ENCODE measurements at regions not wholly inside any gene's neighbourhood (a gene's known extent, or its start where the extent isn't known, plus 50 kb on each side); places are given as distances from the start of the nearest gene placed in this dataset.
"Not testable (repeated sequence)": the region's sequence is repeated elsewhere in the genome, so short reads cannot be mapped to it uniquely, and the experiment has no call there.

DNA sequence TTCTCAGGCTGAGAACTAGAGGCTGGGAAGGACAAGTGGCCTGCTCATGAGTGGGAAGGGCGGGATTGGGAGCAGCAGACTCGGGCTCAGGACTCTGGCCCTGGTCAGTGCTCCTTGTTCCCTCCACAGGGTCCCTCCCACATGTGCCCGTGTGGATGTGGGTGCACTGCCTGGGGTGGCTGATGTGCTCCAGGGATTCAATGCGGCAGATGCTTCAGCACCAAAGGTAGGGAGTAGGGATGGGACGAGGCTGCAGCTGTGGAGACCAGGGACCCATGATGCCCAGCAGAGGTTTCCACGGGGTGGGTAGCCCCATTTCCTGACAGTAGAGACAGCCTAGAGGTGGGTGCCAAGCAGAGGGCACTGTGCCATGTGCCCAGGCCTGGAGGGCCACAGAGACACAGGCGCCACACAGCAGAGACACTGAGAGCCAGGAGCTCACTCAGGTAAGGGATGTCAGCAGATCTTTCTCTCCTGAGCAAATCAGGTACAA, 89.5 kb downstream of the GGTLC2 start:
- no peak overlapping the region for H3K9ac ChIP-seq
- no peak overlapping the region for H3K4me3 ChIP-seq (ENCODE audit: low read depth, low read length)
- no peaks in the 10 kb centered on the region for H3K9me3 ChIP-seq (ENCODE audit: control insufficient read depth, low read length)
- no peak overlapping the region for H2AFZ ChIP-seq
- H3K27ac ChIP-seq, result no peak overlapping the region
- H3K27me3 ChIP-seq (ENCODE audit: control insufficient read depth, insufficient read depth, low read length), result no peaks in the 10 kb centered on the region
- no peaks in the 10 kb centered on the region for H3K36me3 ChIP-seq (ENCODE audit: control insufficient read depth, insufficient read depth, low read length)
- H3K4me1 ChIP-seq, result no peaks in the 10 kb centered on the region
- no peaks in the 10 kb centered on the region for H3K79me2 ChIP-seq
- TF ChIP-seq, protein P1, sequence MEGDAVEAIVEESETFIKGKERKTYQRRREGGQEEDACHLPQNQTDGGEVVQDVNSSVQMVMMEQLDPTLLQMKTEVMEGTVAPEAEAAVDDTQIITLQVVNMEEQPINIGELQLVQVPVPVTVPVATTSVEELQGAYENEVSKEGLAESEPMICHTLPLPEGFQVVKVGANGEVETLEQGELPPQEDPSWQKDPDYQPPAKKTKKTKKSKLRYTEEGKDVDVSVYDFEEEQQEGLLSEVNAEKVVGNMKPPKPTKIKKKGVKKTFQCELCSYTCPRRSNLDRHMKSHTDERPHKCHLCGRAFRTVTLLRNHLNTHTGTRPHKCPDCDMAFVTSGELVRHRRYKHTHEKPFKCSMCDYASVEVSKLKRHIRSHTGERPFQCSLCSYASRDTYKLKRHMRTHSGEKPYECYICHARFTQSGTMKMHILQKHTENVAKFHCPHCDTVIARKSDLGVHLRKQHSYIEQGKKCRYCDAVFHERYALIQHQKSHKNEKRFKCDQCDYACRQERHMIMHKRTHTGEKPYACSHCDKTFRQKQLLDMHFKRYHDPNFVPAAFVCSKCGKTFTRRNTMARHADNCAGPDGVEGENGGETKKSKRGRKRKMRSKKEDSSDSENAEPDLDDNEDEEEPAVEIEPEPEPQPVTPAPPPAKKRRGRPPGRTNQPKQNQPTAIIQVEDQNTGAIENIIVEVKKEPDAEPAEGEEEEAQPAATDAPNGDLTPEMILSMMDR (IDR thresholded peaks at IDR 0.05), result no peak
- H3K4me2 ChIP-seq (ENCODE audit: low read length), result no peak overlapping the region

DNA sequence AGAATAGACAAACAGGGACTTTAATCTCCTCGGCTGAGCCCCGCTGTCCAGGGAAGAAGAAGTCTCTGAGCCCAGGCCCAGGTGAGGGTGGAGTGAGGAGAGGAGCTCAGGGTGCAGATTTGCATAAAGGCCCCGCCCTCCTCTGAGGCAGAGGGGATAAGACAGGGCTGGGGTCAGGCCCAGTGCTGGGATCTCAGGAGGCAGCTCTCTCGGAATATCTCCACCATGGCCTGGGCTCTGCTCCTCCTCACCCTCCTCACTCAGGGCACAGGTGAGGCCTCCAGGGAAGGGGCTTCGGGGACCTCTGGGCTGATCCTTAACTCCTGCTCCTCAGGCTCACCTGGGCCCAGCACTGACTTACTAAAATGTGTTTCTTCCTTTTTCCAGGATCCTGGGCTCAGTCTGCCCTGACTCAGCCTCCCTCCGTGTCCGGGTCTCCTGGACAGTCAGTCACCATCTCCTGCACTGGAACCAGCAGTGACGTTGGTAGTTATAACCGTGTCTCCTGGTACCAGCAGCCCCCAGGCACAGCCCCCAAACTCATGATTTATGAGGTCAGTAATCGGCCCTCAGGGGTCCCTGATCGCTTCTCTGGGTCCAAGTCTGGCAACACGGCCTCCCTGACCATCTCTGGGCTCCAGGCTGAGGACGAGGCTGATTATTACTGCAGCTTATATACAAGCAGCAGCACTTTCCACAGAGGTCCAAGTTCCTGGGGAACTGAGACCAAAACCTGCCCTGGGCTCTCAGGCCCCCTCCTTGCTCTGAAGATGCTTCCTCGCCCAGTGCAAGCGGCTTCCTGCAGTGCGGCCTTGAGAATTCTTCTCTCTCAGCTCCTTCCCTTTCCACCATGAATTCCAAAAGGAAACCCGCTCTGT, 90.2 kb downstream of the GGTLC2 start:
- not testable (repeated sequence) for H3K36me3 ChIP-seq (ENCODE audit: control insufficient read depth, insufficient read depth, low read length); H3K9me3 ChIP-seq (ENCODE audit: control insufficient read depth, low read length); H3K4me2 ChIP-seq (ENCODE audit: low read length); H3K4me1 ChIP-seq; H3K27me3 ChIP-seq (ENCODE audit: control insufficient read depth, insufficient read depth, low read length); H3K4me3 ChIP-seq (ENCODE audit: low read depth, low read length); H3K9ac ChIP-seq; H3K27ac ChIP-seq; H2AFZ ChIP-seq; H3K79me2 ChIP-seq

DNA sequence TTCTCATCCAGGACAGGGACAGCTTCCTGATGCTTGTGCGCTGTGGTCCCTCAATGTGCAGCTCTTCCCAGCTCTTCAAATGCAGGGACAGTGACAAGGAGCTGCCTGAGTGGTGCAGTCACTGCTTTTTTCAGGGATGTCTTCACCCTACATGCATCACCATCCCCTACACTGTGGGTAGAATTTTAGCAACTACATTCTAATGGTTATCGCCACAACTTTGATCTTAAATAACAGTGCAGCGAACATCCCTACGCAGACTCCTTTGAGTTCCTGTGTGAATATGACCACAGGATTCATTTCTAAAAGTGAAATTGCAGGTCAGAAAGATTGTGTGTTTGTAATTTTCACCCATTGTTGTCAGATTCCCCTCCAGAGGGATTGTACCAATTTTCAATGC, 90.9 kb downstream of the GGTLC2 start:
- H3K4me1 ChIP-seq; H2AFZ ChIP-seq; H3K4me2 ChIP-seq (ENCODE audit: low read length); H3K36me3 ChIP-seq (ENCODE audit: control insufficient read depth, insufficient read depth, low read length); H3K79me2 ChIP-seq; H3K9me3 ChIP-seq (ENCODE audit: control insufficient read depth, low read length); H3K4me3 ChIP-seq (ENCODE audit: low read depth, low read length); H3K9ac ChIP-seq; H3K27me3 ChIP-seq (ENCODE audit: control insufficient read depth, insufficient read depth, low read length); H3K27ac ChIP-seq: not testable (repeated sequence)

GRCh38 chr22:22735695-22736611, 91.5 kb downstream of the GGTLC2 start:
- H3K4me1 ChIP-seq, result no peaks in the 10 kb centered on the region
- TF ChIP-seq, protein P1 (IDR thresholded peaks at IDR 0.05), result no peak
- no peaks in the 10 kb centered on the region for H3K27me3 ChIP-seq (ENCODE audit: control insufficient read depth, insufficient read depth, low read length)

GRCh38 chr22:22737590-22737989, 93.2 kb downstream of the GGTLC2 start:
- no peak overlapping the region for H3K9ac ChIP-seq
- H2AFZ ChIP-seq, result no peak overlapping the region
- no peak overlapping the region for H3K4me2 ChIP-seq (ENCODE audit: low read length)
- H3K27ac ChIP-seq, result no peak overlapping the region
- no peaks in the 10 kb centered on the region for H3K27me3 ChIP-seq (ENCODE audit: control insufficient read depth, insufficient read depth, low read length)
- H3K4me3 ChIP-seq (ENCODE audit: low read depth, low read length), result no peak overlapping the region
- H3K79me2 ChIP-seq, result no peaks in the 10 kb centered on the region
- no peaks in the 10 kb centered on the region for H3K36me3 ChIP-seq (ENCODE audit: control insufficient read depth, insufficient read depth, low read length)
- TF ChIP-seq, protein P1 (IDR thresholded peaks at IDR 0.05), result no peak
- no peaks in the 10 kb centered on the region for H3K9me3 ChIP-seq (ENCODE audit: control insufficient read depth, low read length)
- H3K4me1 ChIP-seq, result no peaks in the 10 kb centered on the region

More at GRCh38 chr22:22735695-22736611, 91.5 kb downstream of the GGTLC2 start:
- Histone ChIP-seq H3K4me2 (ENCODE audit: low read length) (no peak overlapping the region), H3K9me3 (ENCODE audit: control insufficient read depth, low read length) (no peaks in the 10 kb centered on the region), H3K79me2 (no peaks in the 10 kb centered on the region), H2AFZ (no peak overlapping the region), H3K4me3 (ENCODE audit: low read depth, low read length) (no peak overlapping the region), H3K27ac (no peak overlapping the region), H3K36me3 (ENCODE audit: control insufficient read depth, insufficient read depth, low read length) (no peaks in the 10 kb centered on the region), H3K9ac (no peak overlapping the region)

All from parathyroid adenoma (tissue), 2 donors.